HCT116 (cell line): ENCODE measurements at regions not wholly inside any gene's neighbourhood (a gene's known extent, or its start where the extent isn't known, plus 50 kb on each side); places are given as distances from the start of the nearest gene placed in this dataset.

ENCODE experiments used
- ATAC-seq: fragments of 200-7000 bp; cut with Tn5 transposase; 2 replicates; pipeline ENCODE4 v1.9.1; 2020; ENCODE audit warnings: mild to moderate bottlenecking, moderate library complexity
- BruUV-seq: library from RNA; stranded (reverse); fragments of 400-500 nt; replicated peaks from 2 replicates; lab custom pipeline; 2021; lab: Mats Ljungman, UMichigan
- CTCF ChIA-PET: fragments of 300-600 bp; sonication (Branson Sonifier 250); formaldehyde crosslinking; loops from one replicate; lab custom pipeline; 2021; ENCODE audit warnings: antibody characterized with exemption; lab: Charles Lee
- POLR2A ChIA-PET: fragments of 300-600, 350-600 bp; sonication (Branson Sonifier 250); formaldehyde crosslinking; loops from one replicate; lab custom pipeline; 2021; ENCODE audit warnings: antibody characterized with exemption; lab: Charles Lee
- RAD21 ChIA-PET, 2 experiments: fragments of 300-600 bp; sonication (Branson Sonifier 250); formaldehyde crosslinking; loops; one replicate each; lab custom pipeline; 2023; ENCODE audit warnings: low total read pairs in 2 of 2; ENCODE audit not compliant: uncharacterized antibody in 2 of 2, unreplicated experiment in 2 of 2, low non-redundant PET in 1 of 2; lab: Charles Lee
- DNase-seq: peaks from one replicate; pipeline ENCODE4 v3.0.0-alpha.2; 2010; ENCODE audit warnings: low read depth, low spot score
- H2AFZ ChIP-seq: fragments of 200-600 bp; shearing (Covaris generic), sonication (generic); 2 replicates; pipeline ENCODE4 v1.6.1; 2017; ENCODE audit warnings: low read depth, mixed run types, mixed read lengths, antibody characterized with exemption, low read length; ENCODE audit not compliant: poor library complexity, severe bottlenecking
- H3K27ac ChIP-seq: 2 replicates; pipeline ENCODE4 v1.5.1; 2012; ENCODE audit warnings: low read depth, low read length
- H3K27me3 ChIP-seq: fragments of 200-600 bp; sonication (generic); 2 replicates; pipeline ENCODE4 v1.6.1; 2016; ENCODE audit warnings: mixed run types, low read length, mixed read lengths; ENCODE audit not compliant: insufficient read depth
- H3K36me3 ChIP-seq, 2 experiments: fragments of 200-500 bp in 1 of 2; fragments of 200-600 bp in 1 of 2; sonication (Bioruptor generic) in 1 of 2; sonication (generic) in 1 of 2; 2 replicates each; pipeline versions ENCODE4 v1.5.1 to v1.6.1; 2014 to 2016; ENCODE audit warnings: low read length in 2 of 2, inconsistent platforms in 1 of 2, mixed read lengths in 1 of 2, mixed run types in 1 of 2; ENCODE audit not compliant: insufficient read depth in 2 of 2, control insufficient read depth in 1 of 2
- H3K4me1 ChIP-seq, 2 experiments: fragments of 200-600 bp in 1 of 2; sonication (generic) in 1 of 2; 2 replicates each; pipeline versions ENCODE4 v1.5.1 to v1.6.1; 2012 to 2017; ENCODE audit warnings: low read length in 2 of 2, inconsistent platforms in 1 of 2, mild to moderate bottlenecking in 1 of 2, mixed read lengths in 1 of 2, mixed run types in 1 of 2, moderate library complexity in 1 of 2; ENCODE audit not compliant: insufficient read depth in 2 of 2, control insufficient read depth in 1 of 2
- H3K4me2 ChIP-seq: fragments of 200-600 bp; sonication (generic); 2 replicates; pipeline ENCODE4 v1.6.1; 2017; ENCODE audit warnings: mixed run types, low read length, mixed read lengths
- H3K4me3 ChIP-seq, 2 experiments: fragments of 200-600 bp in 1 of 2; sonication (generic) in 1 of 2; replicated peaks in 1 of 2; 2 replicates each; pipeline ENCODE4 v1.5.1; 2011 to 2016; ENCODE audit warnings: low read length in 2 of 2, control low read depth in 1 of 2, low read depth in 1 of 2, mild to moderate bottlenecking in 1 of 2, mixed read lengths in 1 of 2, mixed run types in 1 of 2
- H3K79me2 ChIP-seq: fragments of 200-600 bp; sonication (generic); 2 replicates; pipeline ENCODE4 v1.6.1; 2017; ENCODE audit warnings: mild to moderate bottlenecking, mixed run types, low read length, moderate library complexity, mixed read lengths; ENCODE audit not compliant: insufficient read depth
- H3K9ac ChIP-seq: fragments of 200-600 bp; sonication (generic); 2 replicates; pipeline ENCODE4 v1.6.1; 2016; ENCODE audit warnings: low read length, mixed read lengths
- H3K9me2 ChIP-seq: fragments of 200-600 bp; sonication (generic), shearing (Covaris generic); 2 replicates; pipeline ENCODE4 v1.6.1; 2017; ENCODE audit warnings: mixed run types, mild to moderate bottlenecking, moderate library complexity; ENCODE audit not compliant: insufficient read depth
- H3K9me3 ChIP-seq, 2 experiments: fragments of 200-500 bp in 1 of 2; fragments of 200-600 bp in 1 of 2; sonication (Bioruptor generic) in 1 of 2; sonication (generic) in 1 of 2; 2 replicates each; pipeline ENCODE4 v1.6.1; 2014 to 2017; ENCODE audit warnings: low read length in 2 of 2, mixed read lengths in 2 of 2, inconsistent platforms in 1 of 2, low read depth in 1 of 2, mild to moderate bottlenecking in 1 of 2, mixed run types in 1 of 2, moderate library complexity in 1 of 2; ENCODE audit not compliant: control insufficient read depth in 1 of 2, insufficient read depth in 1 of 2
- H4K20me1 ChIP-seq: fragments of 200-600 bp; sonication (generic), shearing (Covaris generic); 2 replicates; pipeline ENCODE4 v1.6.1; 2017; ENCODE audit warnings: mixed run types, mild to moderate bottlenecking, moderate library complexity; ENCODE audit not compliant: insufficient read depth
- CBX3 ChIP-seq: IDR thresholded peaks from 2 replicates; pipeline ENCODE4 v1.6.1; 2012; ENCODE audit warnings: low read depth
- POLR2AphosphoS5 ChIP-seq: IDR thresholded peaks from 2 replicates; pipeline ENCODE4 v1.6.1; 2011; ENCODE audit warnings: mild to moderate bottlenecking, low read depth, low read length, moderate library complexity
- RAD21 ChIP-seq: IDR thresholded peaks from 2 replicates; pipeline ENCODE4 v1.6.1; 2012; ENCODE audit warnings: low read depth, mild to moderate bottlenecking
- intact Hi-C: fragments of 100-400 bp; cut with micrococcal nuclease; formaldehyde crosslinking; loops from 2 replicates; pipeline ENCODE4 v1.10.0; 2022
- TF ChIP-seq, protein P1 (sequence below), 3 experiments: fragments of 200-600 bp in 1 of 3; sonication (generic) in 1 of 3; IDR thresholded peaks in 2 of 3; conservative IDR thresholded peaks in 1 of 3; 2 replicates each; pipeline ENCODE4 v1.5.1; 2012 to 2017; ENCODE audit warnings: low read depth in 2 of 3, low read length in 2 of 3, antibody characterized with exemption in 1 of 3, borderline replicate concordance in 1 of 3, control low read depth in 1 of 3, mild to moderate bottlenecking in 1 of 3, mixed read lengths in 1 of 3, mixed run types in 1 of 3, moderate library complexity in 1 of 3; ENCODE audit not compliant: insufficient read depth in 1 of 3
- TF ChIP-seq, protein P2 (sequence below): IDR thresholded peaks from 2 replicates; pipeline ENCODE4 v1.6.1; 2012; ENCODE audit warnings: low read depth

DNA sequence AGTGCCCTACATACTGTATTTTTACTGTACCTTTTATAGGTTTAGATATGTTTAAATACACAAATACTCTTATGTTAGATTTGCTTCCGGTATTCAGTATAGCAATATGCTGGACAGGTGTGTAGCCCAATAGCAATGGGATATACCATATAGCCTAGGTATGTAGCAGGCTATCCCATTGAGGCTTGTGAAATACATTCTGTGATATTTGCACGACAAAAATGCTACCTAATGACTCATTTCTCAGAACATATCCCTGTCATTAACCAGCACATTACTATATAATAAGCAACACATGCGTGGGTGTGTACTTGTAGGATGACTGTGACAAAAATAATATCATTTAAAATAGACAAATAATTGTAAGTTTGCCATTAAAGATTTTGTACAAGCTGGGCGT is 208.8 kb downstream of the MRPS30 start:
- TF ChIP-seq, protein P1, sequence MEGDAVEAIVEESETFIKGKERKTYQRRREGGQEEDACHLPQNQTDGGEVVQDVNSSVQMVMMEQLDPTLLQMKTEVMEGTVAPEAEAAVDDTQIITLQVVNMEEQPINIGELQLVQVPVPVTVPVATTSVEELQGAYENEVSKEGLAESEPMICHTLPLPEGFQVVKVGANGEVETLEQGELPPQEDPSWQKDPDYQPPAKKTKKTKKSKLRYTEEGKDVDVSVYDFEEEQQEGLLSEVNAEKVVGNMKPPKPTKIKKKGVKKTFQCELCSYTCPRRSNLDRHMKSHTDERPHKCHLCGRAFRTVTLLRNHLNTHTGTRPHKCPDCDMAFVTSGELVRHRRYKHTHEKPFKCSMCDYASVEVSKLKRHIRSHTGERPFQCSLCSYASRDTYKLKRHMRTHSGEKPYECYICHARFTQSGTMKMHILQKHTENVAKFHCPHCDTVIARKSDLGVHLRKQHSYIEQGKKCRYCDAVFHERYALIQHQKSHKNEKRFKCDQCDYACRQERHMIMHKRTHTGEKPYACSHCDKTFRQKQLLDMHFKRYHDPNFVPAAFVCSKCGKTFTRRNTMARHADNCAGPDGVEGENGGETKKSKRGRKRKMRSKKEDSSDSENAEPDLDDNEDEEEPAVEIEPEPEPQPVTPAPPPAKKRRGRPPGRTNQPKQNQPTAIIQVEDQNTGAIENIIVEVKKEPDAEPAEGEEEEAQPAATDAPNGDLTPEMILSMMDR (IDR thresholded peaks at IDR 0.05 in 2 of 3, conservative IDR thresholded peaks at IDR 0.05 in 1 of 3; ENCODE audit: borderline replicate concordance in 1 of 3, insufficient read depth in 1 of 3, low read depth in 2 of 3, low read length in 2 of 3), result no peak
- no peak for TF ChIP-seq CBX3
- no peak for TF ChIP-seq RAD21
- no peak for TF ChIP-seq POLR2AphosphoS5
- TF ChIP-seq, protein P2, sequence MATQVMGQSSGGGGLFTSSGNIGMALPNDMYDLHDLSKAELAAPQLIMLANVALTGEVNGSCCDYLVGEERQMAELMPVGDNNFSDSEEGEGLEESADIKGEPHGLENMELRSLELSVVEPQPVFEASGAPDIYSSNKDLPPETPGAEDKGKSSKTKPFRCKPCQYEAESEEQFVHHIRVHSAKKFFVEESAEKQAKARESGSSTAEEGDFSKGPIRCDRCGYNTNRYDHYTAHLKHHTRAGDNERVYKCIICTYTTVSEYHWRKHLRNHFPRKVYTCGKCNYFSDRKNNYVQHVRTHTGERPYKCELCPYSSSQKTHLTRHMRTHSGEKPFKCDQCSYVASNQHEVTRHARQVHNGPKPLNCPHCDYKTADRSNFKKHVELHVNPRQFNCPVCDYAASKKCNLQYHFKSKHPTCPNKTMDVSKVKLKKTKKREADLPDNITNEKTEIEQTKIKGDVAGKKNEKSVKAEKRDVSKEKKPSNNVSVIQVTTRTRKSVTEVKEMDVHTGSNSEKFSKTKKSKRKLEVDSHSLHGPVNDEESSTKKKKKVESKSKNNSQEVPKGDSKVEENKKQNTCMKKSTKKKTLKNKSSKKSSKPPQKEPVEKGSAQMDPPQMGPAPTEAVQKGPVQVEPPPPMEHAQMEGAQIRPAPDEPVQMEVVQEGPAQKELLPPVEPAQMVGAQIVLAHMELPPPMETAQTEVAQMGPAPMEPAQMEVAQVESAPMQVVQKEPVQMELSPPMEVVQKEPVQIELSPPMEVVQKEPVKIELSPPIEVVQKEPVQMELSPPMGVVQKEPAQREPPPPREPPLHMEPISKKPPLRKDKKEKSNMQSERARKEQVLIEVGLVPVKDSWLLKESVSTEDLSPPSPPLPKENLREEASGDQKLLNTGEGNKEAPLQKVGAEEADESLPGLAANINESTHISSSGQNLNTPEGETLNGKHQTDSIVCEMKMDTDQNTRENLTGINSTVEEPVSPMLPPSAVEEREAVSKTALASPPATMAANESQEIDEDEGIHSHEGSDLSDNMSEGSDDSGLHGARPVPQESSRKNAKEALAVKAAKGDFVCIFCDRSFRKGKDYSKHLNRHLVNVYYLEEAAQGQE, result no peak
- Histone ChIP-seq H3K4me1 (no peaks in the 10 kb centered on the region), H3K27ac (no peak overlapping the region), H3K79me2 (no peaks in the 10 kb centered on the region), H3K36me3 (no peaks in the 10 kb centered on the region), H3K4me2 (no peak overlapping the region), H2AFZ (no peak overlapping the region), H3K9me2 (no peaks in the 10 kb centered on the region), H3K27me3 (no peaks in the 10 kb centered on the region), H3K9me3 (no peaks in the 10 kb centered on the region), H3K9ac (no peak overlapping the region), H4K20me1 (no peaks in the 10 kb centered on the region), H3K4me3 (no peak overlapping the region)
- RAD21 ChIA-PET, result no interaction called here
- CTCF ChIA-PET, result no interaction called here
- intact Hi-C loops, result no loop called here
- POLR2A ChIA-PET, result no interaction called here
- ATAC-seq (no peak), DNase-seq (no peak)
- no TSS peak for BruUV-seq
